Neuronal stem cell (in vitro differentiated cells): ENCODE measurements at regions not wholly inside any gene's neighbourhood (a gene's known extent, or its start where the extent isn't known, plus 50 kb on each side); places are given as distances from the start of the nearest gene placed in this dataset.

Source experiments
- DNase-seq: peaks from one replicate; pipeline ENCODE4 v3.0.0-alpha.2; 2013; ENCODE audit warnings: low spot score
- H2AFZ ChIP-seq: one replicate; pipeline ENCODE4 v1.6.1; 2013; ENCODE audit warnings: mild to moderate bottlenecking, low read length, inconsistent platforms
- H2AK5ac ChIP-seq: 2 replicates; pipeline ENCODE4 v1.6.1; 2013; ENCODE audit warnings: low read depth, mild to moderate bottlenecking, inconsistent platforms, low read length, moderate library complexity, mixed read lengths
- H2BK120ac ChIP-seq: 2 replicates; pipeline ENCODE4 v1.6.1; 2013; ENCODE audit warnings: low read depth, mild to moderate bottlenecking, inconsistent platforms, low read length, moderate library complexity, mixed read lengths
- H2BK12ac ChIP-seq: one replicate; pipeline ENCODE4 v1.6.1; 2013; ENCODE audit warnings: low read length, inconsistent platforms
- H2BK15ac ChIP-seq: 2 replicates; pipeline ENCODE4 v1.6.1; 2013; ENCODE audit warnings: mild to moderate bottlenecking, low read length, inconsistent platforms, mixed read lengths
- H2BK5ac ChIP-seq: one replicate; pipeline ENCODE4 v1.6.1; 2013; ENCODE audit warnings: inconsistent platforms, mild to moderate bottlenecking, low read length, moderate library complexity
- H3K14ac ChIP-seq: one replicate; pipeline ENCODE4 v1.6.1; 2013; ENCODE audit warnings: low read length, inconsistent platforms
- H3K18ac ChIP-seq: 2 replicates; pipeline ENCODE4 v1.6.1; 2013; ENCODE audit warnings: low read length, inconsistent platforms
- H3K23ac ChIP-seq: 2 replicates; pipeline ENCODE4 v1.6.1; 2013; ENCODE audit warnings: low read depth, mild to moderate bottlenecking, mixed read lengths, low read length, inconsistent platforms; ENCODE audit not compliant: poor library complexity
- H3K27ac ChIP-seq: replicated peaks from 3 replicates; pipeline ENCODE4 v1.5.1; 2013; ENCODE audit warnings: low read length, inconsistent platforms
- H3K27me3 ChIP-seq, 3 experiments: 2 replicates each; pipeline ENCODE4 v1.6.1; 2013; ENCODE audit warnings: low read length in 3 of 3, mild to moderate bottlenecking in 2 of 3, inconsistent platforms in 1 of 3, low read depth in 1 of 3, mixed read lengths in 1 of 3, moderate library complexity in 1 of 3; ENCODE audit not compliant: control insufficient read depth in 3 of 3, insufficient read depth in 3 of 3
- H3K36me3 ChIP-seq, 2 donors: replicated peaks in 1 of 2; 2 replicates each; pipeline ENCODE4 v1.6.1; 2013; ENCODE audit warnings: low read length in 2 of 2; ENCODE audit not compliant: control insufficient read depth in 2 of 2, insufficient read depth in 2 of 2
- H3K4ac ChIP-seq: 2 replicates; pipeline ENCODE4 v1.6.1; 2013; ENCODE audit warnings: inconsistent platforms, mild to moderate bottlenecking, low read length, moderate library complexity
- H3K4me1 ChIP-seq, 2 donors: 1 replicate in 1 of 2; 2 replicates in 1 of 2; pipeline ENCODE4 v1.6.1; 2013; ENCODE audit warnings: low read length in 2 of 2, low read depth in 1 of 2; ENCODE audit not compliant: control insufficient read depth in 2 of 2, insufficient read depth in 1 of 2
- H3K4me2 ChIP-seq: one replicate; pipeline ENCODE4 v1.6.1; 2013; ENCODE audit warnings: mild to moderate bottlenecking, low read length, inconsistent platforms; ENCODE audit not compliant: insufficient read depth, poor library complexity, severe bottlenecking
- H3K4me3 ChIP-seq, 2 donors: 2 replicates each; pipeline ENCODE4 v1.5.1; 2013; ENCODE audit warnings: low read length in 2 of 2, mild to moderate bottlenecking in 2 of 2, inconsistent platforms in 1 of 2, moderate library complexity in 1 of 2
- H3K79me1 ChIP-seq: one replicate; pipeline ENCODE4 v1.6.1; 2013; ENCODE audit warnings: low read depth, mild to moderate bottlenecking, inconsistent platforms, low read length, moderate library complexity
- H3K9ac ChIP-seq: one replicate; pipeline ENCODE4 v1.6.1; 2013; ENCODE audit warnings: mild to moderate bottlenecking, low read depth, low read length, inconsistent platforms; ENCODE audit not compliant: poor library complexity
- H3K9me3 ChIP-seq, 2 donors: replicated peaks in 1 of 2; 2 replicates each; pipeline versions ENCODE3 to v1.6.1; 2013; ENCODE audit warnings: low read length in 2 of 2, mild to moderate bottlenecking in 2 of 2, inconsistent platforms in 1 of 2, low read depth in 1 of 2, mixed read lengths in 1 of 2, moderate library complexity in 1 of 2; ENCODE audit not compliant: control insufficient read depth in 2 of 2, insufficient read depth in 1 of 2
- H4K8ac ChIP-seq: one replicate; pipeline ENCODE4 v1.6.1; 2013; ENCODE audit warnings: low read depth, mild to moderate bottlenecking, inconsistent platforms, low read length, moderate library complexity
- H4K91ac ChIP-seq: one replicate; pipeline ENCODE4 v1.6.1; 2013; ENCODE audit warnings: low read length, low read depth, mild to moderate bottlenecking, inconsistent platforms; ENCODE audit not compliant: poor library complexity
- WGBS, 2 donors: extraction: QIAGEN DNeasy Blood & Tissue Kit; methylation state at CpG; one replicate each; pipeline ENCODE4 v1.1.7; 2013; ENCODE audit warnings: missing lambda C conversion rate in 2 of 2, mixed read lengths in 1 of 2; ENCODE audit not compliant: insufficient read length in 2 of 2, insufficient replicate concordance in 1 of 2; ENCODE audit errors: extremely low coverage in 2 of 2; 5-methylcytosine and 5-hydroxymethylcytosine counted together

GRCh38 chr3:101143012-101143411 lies 149.8 kb upstream of the ABI3BP start:
- Histone ChIP-seq H3K23ac (no peak overlapping the region), H2BK15ac (no peak overlapping the region), H2BK5ac (no peak overlapping the region), H3K4me3 (no peak overlapping the region), H3K9ac (no peak overlapping the region), H4K91ac (no peak overlapping the region), H3K18ac (no peak overlapping the region), H3K36me3 (no peaks in the 10 kb centered on the region), H3K27me3 (no peaks in the 10 kb centered on the region), H3K79me1 (no peaks in the 10 kb centered on the region), H2BK12ac (no peak overlapping the region), H2AFZ (no peak overlapping the region), H2AK5ac (no peak overlapping the region), H3K9me3 (no peaks in the 10 kb centered on the region), H2BK120ac (no peak overlapping the region), H3K4ac (no peak overlapping the region), H3K14ac (no peak overlapping the region), H3K4me1 (no peaks in the 10 kb centered on the region), H3K4me2 (no peak overlapping the region), H4K8ac (no peak overlapping the region), H3K27ac (no peak overlapping the region)
- DNase-seq = no peak
- no CpG with 5 or more reads among the region's 3 CpGs for WGBS, 2 donors

- H3K4me3 ChIP-seq = no peak overlapping the region
- no CpG with 5 or more reads among the region's 2 CpGs for WGBS, 2 donors
- no peak overlapping the region for H3K9ac ChIP-seq
- no peak overlapping the region for H3K4me2 ChIP-seq
- no peak overlapping the region for H4K91ac ChIP-seq
- no peaks in the 10 kb centered on the region for H3K9me3 ChIP-seq
- H3K4me1 ChIP-seq = no peaks in the 10 kb centered on the region
- H3K23ac ChIP-seq = no peak overlapping the region
- no peak overlapping the region for H2BK120ac ChIP-seq
- no peak overlapping the region for H4K8ac ChIP-seq
- H3K18ac ChIP-seq = no peak overlapping the region
- H3K27me3 ChIP-seq = no peaks in the 10 kb centered on the region
- no peak overlapping the region for H3K27ac ChIP-seq
- H2AK5ac ChIP-seq = no peak overlapping the region
- H3K79me1 ChIP-seq = no peaks in the 10 kb centered on the region
- no peaks in the 10 kb centered on the region for H3K36me3 ChIP-seq
- no peak overlapping the region for H2BK12ac ChIP-seq
- H3K4ac ChIP-seq = no peak overlapping the region
- no peak overlapping the region for H2BK5ac ChIP-seq
- no peak overlapping the region for H2BK15ac ChIP-seq
- H3K14ac ChIP-seq = no peak overlapping the region
- DNase-seq = no peak
- H2AFZ ChIP-seq = no peak overlapping the region
Measured at GRCh38 chr3:101142160-101142559, 148.9 kb upstream of the ABI3BP start.

- H3K4me2 ChIP-seq = no peak overlapping the region
- H2AK5ac ChIP-seq = no peak overlapping the region
- no CpG with 5 or more reads among the region's 1 CpG for WGBS, 2 donors
- no peak overlapping the region for H3K4me3 ChIP-seq
- no peak overlapping the region for H2BK5ac ChIP-seq
- no peak overlapping the region for H3K18ac ChIP-seq
- no peak overlapping the region for H3K23ac ChIP-seq
- H3K27me3 ChIP-seq = no peaks in the 10 kb centered on the region
- no peak overlapping the region for H3K14ac ChIP-seq
- no peaks in the 10 kb centered on the region for H3K36me3 ChIP-seq
- H3K9ac ChIP-seq = no peak overlapping the region
- DNase-seq = no peak
- H2BK12ac ChIP-seq = no peak overlapping the region
- H3K4me1 ChIP-seq = no peaks in the 10 kb centered on the region
- H4K8ac ChIP-seq = no peak overlapping the region
- H2AFZ ChIP-seq = no peak overlapping the region
- no peak overlapping the region for H3K27ac ChIP-seq
- no peaks in the 10 kb centered on the region for H3K9me3 ChIP-seq
- no peaks in the 10 kb centered on the region for H3K79me1 ChIP-seq
- no peak overlapping the region for H2BK15ac ChIP-seq
- H4K91ac ChIP-seq = no peak overlapping the region
- no peak overlapping the region for H3K4ac ChIP-seq
- no peak overlapping the region for H2BK120ac ChIP-seq
Measured at GRCh38 chr3:101141135-101141534, 147.9 kb upstream of the ABI3BP start.

GRCh38 chr3:101138817-101139216 lies 145.6 kb upstream of the ABI3BP start:
- Histone ChIP-seq H3K18ac (no peak overlapping the region), H3K4ac (no peak overlapping the region), H3K14ac (no peak overlapping the region), H2BK15ac (no peak overlapping the region), H2AFZ (no peak overlapping the region), H3K27me3 (no peaks in the 10 kb centered on the region), H3K23ac (no peak overlapping the region), H2BK5ac (no peak overlapping the region), H4K8ac (no peak overlapping the region), H3K4me2 (no peak overlapping the region), H3K4me3 (no peak overlapping the region), H2BK12ac (no peak overlapping the region), H3K79me1 (no peaks in the 10 kb centered on the region), H2BK120ac (no peak overlapping the region), H2AK5ac (no peak overlapping the region), H4K91ac (no peak overlapping the region), H3K27ac (no peak overlapping the region), H3K9me3 (no peaks in the 10 kb centered on the region), H3K36me3 (no peaks in the 10 kb centered on the region), H3K4me1 (no peaks in the 10 kb centered on the region), H3K9ac (no peak overlapping the region)
- WGBS, 2 donors = no CpG with 5 or more reads among the region's 1 CpG
- DNase-seq = no peak
